NCI-H526 treated with DMSO at 0.1 percent for 48 hours (cell line): ENCODE measurements at regions not wholly inside any gene's neighbourhood (a gene's known extent, or its start where the extent isn't known, plus 50 kb on each side); places are given as distances from the start of the nearest gene placed in this dataset.
"Not testable (repeated sequence)": the region's sequence is repeated elsewhere in the genome, so short reads cannot be mapped to it uniquely, and the experiment has no call there.

ENCODE experiments used
- DNase-seq: peaks from one replicate; lab custom pipeline; 2025; lab: John Stamatoyannopoulos, UW

DNA sequence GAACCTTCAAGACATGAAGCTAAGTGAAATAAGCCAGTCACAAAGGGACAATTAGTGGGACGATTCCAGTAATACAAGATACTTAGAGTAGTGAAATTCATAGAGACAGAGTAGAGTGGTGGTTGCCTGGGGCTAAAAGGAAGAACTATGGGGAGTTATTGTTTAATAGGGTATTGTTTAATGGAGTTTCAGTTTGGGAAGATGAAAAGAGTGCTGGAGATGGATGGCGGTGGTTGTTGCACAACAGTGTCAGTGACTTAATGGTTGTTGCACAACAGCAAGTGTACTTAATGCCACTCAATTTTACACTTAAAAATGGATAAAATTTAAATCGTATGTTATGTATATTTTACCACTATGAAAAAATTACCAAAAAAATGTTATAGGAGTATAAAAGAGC is 209.7 kb upstream of the TENT5A start:
- DNase-seq, result no peak

DNA sequence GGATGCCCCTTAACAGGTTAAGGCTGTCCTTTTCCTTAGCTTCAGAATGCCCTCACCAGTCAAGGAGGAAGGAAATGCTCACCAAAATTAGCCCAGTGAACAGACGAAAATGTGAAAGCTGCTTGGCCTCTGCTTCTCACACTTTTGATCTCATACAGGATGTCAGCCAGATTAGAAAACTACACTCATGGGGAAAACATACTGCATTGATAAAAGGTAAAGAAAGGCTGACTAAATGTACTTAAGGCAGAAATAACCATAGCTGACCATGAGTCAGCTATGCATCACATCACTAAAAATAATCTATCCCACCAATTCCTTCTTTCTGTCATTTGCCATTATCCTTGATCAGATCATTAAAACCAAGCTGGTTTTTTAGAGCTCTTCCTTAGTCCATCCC is 198.4 kb upstream of the TENT5A start:
- DNase-seq, result no peak

- DNase-seq, result no peak
Observed at GRCh38 chr6:81948861-81949260, 196.4 kb upstream of the TENT5A start.

DNA sequence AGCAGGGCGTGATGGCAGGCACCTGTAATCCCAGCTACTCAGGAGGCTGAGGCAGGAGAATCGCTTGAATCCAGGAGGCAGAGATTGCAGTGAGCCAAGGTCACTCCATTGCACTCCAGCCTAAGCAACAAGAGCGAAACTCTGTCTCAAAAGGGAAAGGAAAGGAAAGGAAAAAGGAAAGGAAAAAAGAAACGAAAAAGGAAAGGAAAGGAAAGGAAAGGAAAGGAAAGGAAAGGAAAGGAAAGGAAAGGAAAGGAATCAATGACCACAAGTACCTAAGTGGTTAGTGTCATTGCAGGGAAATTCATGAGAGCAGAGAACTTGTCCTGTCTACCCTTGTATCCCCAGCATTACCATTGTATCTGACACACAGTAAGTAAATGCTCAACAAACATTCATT is 195.7 kb upstream of the TENT5A start:
- DNase-seq, result not testable (repeated sequence)

DNA sequence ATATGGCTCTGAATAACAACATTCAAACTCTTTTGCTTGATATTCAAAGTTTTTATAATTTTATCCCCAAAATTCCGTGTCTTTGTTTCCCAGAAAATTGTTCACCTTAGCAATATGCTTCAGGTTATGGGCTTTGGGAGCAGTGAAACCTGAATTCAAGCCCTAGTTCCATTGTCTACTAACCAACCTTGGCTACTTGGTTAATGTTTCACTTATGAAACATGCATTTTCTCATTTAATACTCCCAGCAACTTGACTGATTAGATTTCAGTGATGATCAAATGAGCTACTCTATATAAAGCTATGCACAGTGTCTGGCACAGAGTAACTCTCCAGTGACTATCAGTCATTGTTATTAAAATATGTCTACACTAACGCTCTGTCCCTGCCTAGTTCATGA is 192.2 kb upstream of the TENT5A start:
- no peak for DNase-seq

DNA sequence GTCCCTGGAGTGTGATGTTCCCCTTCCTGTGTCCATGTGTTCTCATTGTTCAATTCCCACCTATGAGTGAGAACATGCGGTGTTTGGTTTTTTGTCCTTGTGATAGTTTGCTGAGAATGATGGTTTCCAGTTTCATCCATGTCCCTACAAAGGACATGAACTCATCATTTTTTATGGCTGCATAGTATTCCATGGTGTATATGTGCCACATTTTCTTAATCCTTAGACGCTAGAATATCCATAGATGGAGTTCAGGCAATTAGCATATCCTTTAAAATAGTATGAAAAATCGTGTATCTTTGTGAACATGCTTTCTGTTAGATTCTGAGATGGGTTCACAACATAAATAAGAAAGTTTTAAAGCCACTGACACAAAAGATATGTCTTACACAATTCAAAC is 190.4 kb upstream of the TENT5A start:
- not testable (repeated sequence) for DNase-seq

- no peak for DNase-seq
Observed at GRCh38 chr6:81942067-81942370, 189.5 kb upstream of the TENT5A start.

GRCh38 chr6:81940451-81940985 is 188.0 kb upstream of the TENT5A start:
- no peak for DNase-seq

DNA sequence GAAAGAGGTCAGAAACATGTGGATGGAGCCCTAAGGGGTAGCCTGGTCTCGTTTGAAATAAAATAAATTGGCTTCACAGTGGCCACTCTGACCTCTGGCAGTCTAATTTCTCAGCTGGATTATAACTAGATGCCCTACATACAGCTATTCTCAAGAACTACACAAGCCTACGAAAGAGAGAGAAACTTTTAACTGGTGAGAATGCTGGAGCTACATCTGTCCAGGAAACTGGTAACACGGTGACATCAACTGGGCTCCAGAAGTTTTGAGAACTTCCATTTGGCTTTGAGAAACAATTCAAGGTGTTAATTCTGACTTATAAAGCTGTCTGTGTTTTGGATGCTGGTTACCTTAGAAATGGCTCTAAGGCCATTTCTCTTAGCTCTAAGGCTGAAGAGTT is 187.3 kb upstream of the TENT5A start:
- DNase-seq, result no peak

- DNase-seq, result no peak
Observed at GRCh38 chr6:81938991-81939732, 186.7 kb upstream of the TENT5A start.

GRCh38 chr6:81938014-81938856 is 185.8 kb upstream of the TENT5A start:
- no peak for DNase-seq

DNA sequence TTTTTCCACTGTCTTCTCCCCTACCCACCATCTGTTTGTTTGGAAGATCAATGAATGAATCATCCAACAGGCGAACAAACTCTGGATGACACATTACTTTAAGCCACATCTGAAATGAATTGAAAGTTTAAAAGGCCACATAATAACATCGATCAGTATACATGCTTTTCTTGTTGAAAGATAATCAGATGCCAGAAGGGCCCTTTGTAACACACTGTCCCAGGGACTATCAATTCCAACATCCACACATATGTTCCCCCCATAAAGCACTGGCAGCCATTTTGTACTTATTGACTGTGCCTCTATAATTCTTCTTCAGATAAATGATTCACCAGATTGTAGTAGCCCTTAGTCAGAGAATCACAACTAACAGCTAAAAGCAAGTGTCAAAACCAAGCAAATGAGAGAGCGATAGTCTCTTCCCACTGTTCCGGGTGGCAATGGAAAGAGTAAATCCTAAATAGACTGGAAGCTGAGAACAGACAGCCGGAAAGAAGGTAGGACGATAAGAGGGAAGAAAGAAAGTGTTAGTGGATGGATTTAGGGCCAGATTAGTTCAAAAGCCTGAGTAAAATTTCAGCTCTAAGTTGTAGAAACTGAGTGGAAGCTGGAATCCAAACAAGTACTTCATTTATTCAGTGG is 184.9 kb upstream of the TENT5A start:
- no peak for DNase-seq

DNA sequence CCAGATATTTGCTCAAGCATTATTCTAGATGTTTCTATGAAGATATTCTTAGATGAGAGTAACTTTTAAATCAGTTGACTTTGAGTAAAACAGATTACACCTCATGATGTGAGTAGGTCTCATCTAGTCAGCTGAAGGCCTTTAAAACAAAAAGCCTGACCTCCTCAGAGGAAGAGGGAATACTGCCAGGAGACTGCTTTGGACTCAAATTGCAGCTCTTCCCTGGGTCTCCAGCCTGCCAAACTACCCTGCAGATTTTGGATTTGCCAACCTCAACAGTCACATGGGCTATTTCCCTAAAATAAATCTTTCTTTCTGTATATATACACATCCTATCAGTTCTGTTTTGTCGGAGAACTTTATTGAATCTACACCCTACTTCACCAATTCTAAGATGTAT is 182.5 kb upstream of the TENT5A start:
- DNase-seq, result no peak

DNA sequence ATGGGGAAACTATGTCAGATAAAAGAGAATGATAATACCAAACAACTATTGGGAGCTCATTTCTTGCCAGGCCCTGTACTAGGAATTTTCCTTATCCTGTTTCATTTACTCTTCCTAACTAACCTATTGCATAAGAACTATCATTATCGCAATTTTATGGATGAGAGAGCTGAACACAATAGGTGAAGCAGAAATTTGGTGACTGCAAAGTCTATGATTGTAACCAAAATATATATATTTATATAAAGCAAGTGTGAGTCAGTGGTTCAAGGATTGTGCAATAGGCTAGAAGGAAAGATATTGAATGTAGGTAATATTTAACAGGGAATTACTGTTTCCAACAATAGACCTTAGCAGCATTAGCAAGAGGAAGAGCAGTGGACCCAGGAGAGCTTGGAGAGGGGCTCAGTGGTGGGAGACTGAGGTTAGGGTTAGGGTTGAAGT is 181.1 kb upstream of the TENT5A start:
- DNase-seq, result no peak

- DNase-seq, result no peak
Observed at GRCh38 chr6:81933089-81933488, 180.6 kb upstream of the TENT5A start.

DNA sequence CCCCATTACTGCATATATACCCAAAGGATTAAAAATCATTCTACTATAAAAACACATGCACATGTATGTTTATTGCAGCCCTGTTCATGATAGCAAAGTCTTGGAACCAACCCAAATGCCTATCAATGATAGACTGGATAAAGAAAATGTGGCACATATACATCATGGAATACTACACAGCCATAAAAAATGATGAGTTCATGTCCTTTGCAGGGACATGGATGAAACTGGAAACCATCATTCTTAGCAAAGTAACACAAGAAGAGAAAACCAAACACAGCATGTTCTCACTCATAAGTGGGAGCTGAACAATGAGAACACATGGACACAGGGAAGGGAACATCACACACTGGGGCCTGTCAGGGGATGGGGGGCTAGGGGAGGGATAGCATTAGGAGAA is 180.0 kb upstream of the TENT5A start:
- not testable (repeated sequence) for DNase-seq

DNA sequence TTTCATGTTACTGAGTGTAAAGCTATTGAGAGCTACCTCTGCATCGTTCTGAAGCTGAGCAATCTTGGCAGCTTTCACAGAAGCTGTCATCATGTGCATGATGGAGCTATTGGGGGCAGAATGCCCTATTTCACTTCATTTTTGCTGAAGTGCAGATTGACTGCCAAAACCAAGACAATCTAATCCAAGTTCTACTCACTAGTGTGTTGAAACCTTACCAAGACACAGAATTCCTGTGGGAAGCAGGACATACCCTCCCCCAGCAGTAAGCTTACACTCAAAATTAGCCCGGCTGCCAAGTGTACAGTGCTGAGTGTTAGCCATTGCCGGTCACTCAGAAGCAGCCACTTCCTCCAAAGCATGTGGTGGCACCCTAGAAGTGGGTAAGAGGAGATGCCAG is 177.3 kb upstream of the TENT5A start:
- no peak for DNase-seq

DNA sequence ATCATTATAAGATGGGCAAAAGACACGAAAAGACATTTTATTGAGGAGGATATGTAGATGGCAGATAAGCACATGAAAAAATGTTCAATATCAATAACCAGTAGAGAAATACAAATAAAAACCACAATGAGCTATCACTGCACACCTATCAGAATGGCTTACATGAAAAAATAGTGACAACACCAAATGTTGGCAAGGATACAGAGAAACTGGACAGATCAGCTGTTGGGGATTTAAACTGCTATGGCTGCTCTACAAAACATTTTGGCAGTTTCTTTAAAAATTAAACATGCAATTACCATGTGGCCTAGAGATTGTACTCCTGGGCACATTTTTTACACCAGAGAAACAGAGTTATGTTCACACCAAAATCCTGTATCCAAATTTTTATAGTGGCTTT is 172.7 kb upstream of the TENT5A start:
- no peak for DNase-seq

- DNase-seq, result peak; percentile 91
Observed at GRCh38 chr6:81909981-81910900, 157.8 kb upstream of the TENT5A start.

- no peak for DNase-seq
Observed at GRCh38 chr6:81909162-81909561, 156.7 kb upstream of the TENT5A start.

DNA sequence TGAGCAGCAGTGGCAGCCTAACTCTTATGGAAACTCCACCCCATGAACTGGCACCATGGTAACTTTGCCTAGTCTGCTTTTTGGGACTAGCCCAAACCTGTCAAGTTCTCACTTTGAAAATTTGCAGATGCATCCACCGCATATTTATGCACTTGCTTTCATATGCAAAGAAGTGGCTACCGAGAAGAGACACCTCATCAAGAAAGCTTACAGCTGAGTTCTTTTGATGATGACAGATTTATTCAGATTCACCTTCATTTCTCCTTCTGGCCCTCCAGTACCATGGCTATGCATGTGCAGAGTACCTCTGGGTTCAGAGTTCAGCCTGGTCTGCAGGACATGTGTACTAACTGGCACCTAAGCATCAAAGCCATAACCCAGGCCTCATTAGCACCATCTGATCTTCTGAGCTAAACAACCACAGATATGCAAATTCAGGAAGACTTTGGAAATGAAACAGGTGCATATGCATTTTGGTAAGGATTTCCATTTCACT is 154.3 kb upstream of the TENT5A start:
- DNase-seq, result peak; percentile 94

DNA sequence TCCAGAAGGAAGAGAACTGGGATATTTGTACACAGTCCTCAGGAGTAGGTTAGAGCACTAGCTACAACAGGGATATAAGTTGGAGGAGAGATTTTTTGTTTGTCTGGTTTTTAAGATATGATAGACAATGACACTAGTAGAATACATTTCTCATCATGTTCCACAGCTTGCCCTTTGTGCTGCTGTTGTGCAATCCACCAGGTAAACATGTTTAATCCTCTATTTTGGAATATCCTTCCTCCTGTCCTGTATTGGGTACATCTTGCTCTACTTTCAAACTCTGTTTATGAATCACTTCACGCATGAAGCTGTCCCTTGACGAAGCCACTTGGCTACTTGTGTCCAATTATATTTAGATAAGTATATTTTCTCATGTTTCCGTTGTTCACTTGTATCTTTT is 153.6 kb upstream of the TENT5A start:
- DNase-seq, result no peak
